Tibial nerve (tissue), 3 donors: ENCODE measurements at regions not wholly inside any gene's neighbourhood (a gene's known extent, or its start where the extent isn't known, plus 50 kb on each side); places are given as distances from the start of the nearest gene placed in this dataset.

Source experiments
- POLR2A ChIP-seq, 2 donors: fragments of 450-650 bp; IDR thresholded peaks; one replicate each; pipeline ENCODE4 v1.6.1; 2017; ENCODE audit warnings: antibody characterized with exemption in 2 of 2, mild to moderate bottlenecking in 2 of 2, moderate library complexity in 2 of 2
- TF ChIP-seq, protein P1 (sequence below), 5 experiments: fragments of 200-600 bp in 3 of 5; fragments of 450-650 bp in 2 of 5; sonication (generic) in 3 of 5; IDR thresholded peaks; one replicate each; pipeline ENCODE4 v1.5.1; 2016 to 2019; ENCODE audit warnings: antibody characterized with exemption in 5 of 5, mild to moderate bottlenecking in 3 of 5, moderate library complexity in 2 of 5

DNA sequence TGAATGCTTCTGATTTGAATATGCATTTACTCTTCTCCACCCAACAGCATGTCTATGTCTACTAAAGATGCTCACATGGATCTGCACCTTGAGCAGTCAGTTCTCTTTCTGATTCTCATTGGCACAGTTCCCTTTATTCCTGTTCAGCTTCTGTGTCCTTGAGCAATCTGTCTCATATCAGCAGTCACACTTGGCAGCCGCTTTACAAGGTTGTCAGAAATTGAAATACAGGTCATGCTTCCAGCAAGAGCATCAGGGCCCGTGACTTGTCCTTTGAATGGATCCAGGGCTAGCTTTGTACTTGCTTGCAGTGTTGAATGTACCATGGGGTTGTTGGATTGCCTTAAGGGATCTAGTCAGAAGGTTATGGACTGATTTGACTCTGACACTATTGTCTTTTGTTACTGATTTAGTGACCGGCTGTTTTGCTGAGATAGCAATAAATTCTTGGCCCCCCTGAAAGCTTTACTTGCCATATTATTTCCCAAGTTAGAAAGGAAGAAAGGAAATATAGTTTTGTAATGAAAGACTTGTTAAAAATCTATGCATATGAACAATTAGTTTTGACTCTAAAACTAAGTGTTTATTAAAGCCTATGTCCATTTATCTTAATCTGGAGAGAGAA, 273.4 kb upstream of the ISL1 start:
- TF ChIP-seq, protein P1, sequence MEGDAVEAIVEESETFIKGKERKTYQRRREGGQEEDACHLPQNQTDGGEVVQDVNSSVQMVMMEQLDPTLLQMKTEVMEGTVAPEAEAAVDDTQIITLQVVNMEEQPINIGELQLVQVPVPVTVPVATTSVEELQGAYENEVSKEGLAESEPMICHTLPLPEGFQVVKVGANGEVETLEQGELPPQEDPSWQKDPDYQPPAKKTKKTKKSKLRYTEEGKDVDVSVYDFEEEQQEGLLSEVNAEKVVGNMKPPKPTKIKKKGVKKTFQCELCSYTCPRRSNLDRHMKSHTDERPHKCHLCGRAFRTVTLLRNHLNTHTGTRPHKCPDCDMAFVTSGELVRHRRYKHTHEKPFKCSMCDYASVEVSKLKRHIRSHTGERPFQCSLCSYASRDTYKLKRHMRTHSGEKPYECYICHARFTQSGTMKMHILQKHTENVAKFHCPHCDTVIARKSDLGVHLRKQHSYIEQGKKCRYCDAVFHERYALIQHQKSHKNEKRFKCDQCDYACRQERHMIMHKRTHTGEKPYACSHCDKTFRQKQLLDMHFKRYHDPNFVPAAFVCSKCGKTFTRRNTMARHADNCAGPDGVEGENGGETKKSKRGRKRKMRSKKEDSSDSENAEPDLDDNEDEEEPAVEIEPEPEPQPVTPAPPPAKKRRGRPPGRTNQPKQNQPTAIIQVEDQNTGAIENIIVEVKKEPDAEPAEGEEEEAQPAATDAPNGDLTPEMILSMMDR (IDR thresholded peaks at IDR 0.05), result no peak
- no peak for TF ChIP-seq POLR2A (IDR thresholded peaks at IDR 0.05)
